HCT116 (cell line): ENCODE measurements at regions not wholly inside any gene's neighbourhood (a gene's known extent, or its start where the extent isn't known, plus 50 kb on each side); places are given as distances from the start of the nearest gene placed in this dataset.

Experiments
- ATAC-seq: fragments of 200-7000 bp; cut with Tn5 transposase; 2 replicates; pipeline ENCODE4 v1.9.1; 2020; ENCODE audit warnings: mild to moderate bottlenecking, moderate library complexity
- BruUV-seq: library from RNA; stranded (reverse); fragments of 400-500 nt; replicated peaks from 2 replicates; lab custom pipeline; 2021; lab: Mats Ljungman, UMichigan
- CTCF ChIA-PET: fragments of 300-600 bp; sonication (Branson Sonifier 250); formaldehyde crosslinking; loops from one replicate; lab custom pipeline; 2021; ENCODE audit warnings: antibody characterized with exemption; lab: Charles Lee
- POLR2A ChIA-PET: fragments of 300-600, 350-600 bp; sonication (Branson Sonifier 250); formaldehyde crosslinking; loops from one replicate; lab custom pipeline; 2021; ENCODE audit warnings: antibody characterized with exemption; lab: Charles Lee
- RAD21 ChIA-PET, 2 experiments: fragments of 300-600 bp; sonication (Branson Sonifier 250); formaldehyde crosslinking; loops; one replicate each; lab custom pipeline; 2023; ENCODE audit warnings: low total read pairs in 2 of 2; ENCODE audit not compliant: uncharacterized antibody in 2 of 2, unreplicated experiment in 2 of 2, low non-redundant PET in 1 of 2; lab: Charles Lee
- DNase-seq: peaks from one replicate; pipeline ENCODE4 v3.0.0-alpha.2; 2010; ENCODE audit warnings: low read depth, low spot score
- H2AFZ ChIP-seq: fragments of 200-600 bp; shearing (Covaris generic), sonication (generic); 2 replicates; pipeline ENCODE4 v1.6.1; 2017; ENCODE audit warnings: low read depth, mixed run types, mixed read lengths, antibody characterized with exemption, low read length; ENCODE audit not compliant: poor library complexity, severe bottlenecking
- H3K27ac ChIP-seq: 2 replicates; pipeline ENCODE4 v1.5.1; 2012; ENCODE audit warnings: low read depth, low read length
- H3K27me3 ChIP-seq: fragments of 200-600 bp; sonication (generic); 2 replicates; pipeline ENCODE4 v1.6.1; 2016; ENCODE audit warnings: mixed run types, low read length, mixed read lengths; ENCODE audit not compliant: insufficient read depth
- H3K36me3 ChIP-seq, 2 experiments: fragments of 200-500 bp in 1 of 2; fragments of 200-600 bp in 1 of 2; sonication (Bioruptor generic) in 1 of 2; sonication (generic) in 1 of 2; 2 replicates each; pipeline versions ENCODE4 v1.5.1 to v1.6.1; 2014 to 2016; ENCODE audit warnings: low read length in 2 of 2, inconsistent platforms in 1 of 2, mixed read lengths in 1 of 2, mixed run types in 1 of 2; ENCODE audit not compliant: insufficient read depth in 2 of 2, control insufficient read depth in 1 of 2
- H3K4me1 ChIP-seq, 2 experiments: fragments of 200-600 bp in 1 of 2; sonication (generic) in 1 of 2; 2 replicates each; pipeline versions ENCODE4 v1.5.1 to v1.6.1; 2012 to 2017; ENCODE audit warnings: low read length in 2 of 2, inconsistent platforms in 1 of 2, mild to moderate bottlenecking in 1 of 2, mixed read lengths in 1 of 2, mixed run types in 1 of 2, moderate library complexity in 1 of 2; ENCODE audit not compliant: insufficient read depth in 2 of 2, control insufficient read depth in 1 of 2
- H3K4me2 ChIP-seq: fragments of 200-600 bp; sonication (generic); 2 replicates; pipeline ENCODE4 v1.6.1; 2017; ENCODE audit warnings: mixed run types, low read length, mixed read lengths
- H3K4me3 ChIP-seq, 2 experiments: fragments of 200-600 bp in 1 of 2; sonication (generic) in 1 of 2; replicated peaks in 1 of 2; 2 replicates each; pipeline ENCODE4 v1.5.1; 2011 to 2016; ENCODE audit warnings: low read length in 2 of 2, control low read depth in 1 of 2, low read depth in 1 of 2, mild to moderate bottlenecking in 1 of 2, mixed read lengths in 1 of 2, mixed run types in 1 of 2
- H3K79me2 ChIP-seq: fragments of 200-600 bp; sonication (generic); 2 replicates; pipeline ENCODE4 v1.6.1; 2017; ENCODE audit warnings: mild to moderate bottlenecking, mixed run types, low read length, moderate library complexity, mixed read lengths; ENCODE audit not compliant: insufficient read depth
- H3K9ac ChIP-seq: fragments of 200-600 bp; sonication (generic); 2 replicates; pipeline ENCODE4 v1.6.1; 2016; ENCODE audit warnings: low read length, mixed read lengths
- H3K9me2 ChIP-seq: fragments of 200-600 bp; sonication (generic), shearing (Covaris generic); 2 replicates; pipeline ENCODE4 v1.6.1; 2017; ENCODE audit warnings: mixed run types, mild to moderate bottlenecking, moderate library complexity; ENCODE audit not compliant: insufficient read depth
- H3K9me3 ChIP-seq, 2 experiments: fragments of 200-500 bp in 1 of 2; fragments of 200-600 bp in 1 of 2; sonication (Bioruptor generic) in 1 of 2; sonication (generic) in 1 of 2; 2 replicates each; pipeline ENCODE4 v1.6.1; 2014 to 2017; ENCODE audit warnings: low read length in 2 of 2, mixed read lengths in 2 of 2, inconsistent platforms in 1 of 2, low read depth in 1 of 2, mild to moderate bottlenecking in 1 of 2, mixed run types in 1 of 2, moderate library complexity in 1 of 2; ENCODE audit not compliant: control insufficient read depth in 1 of 2, insufficient read depth in 1 of 2
- H4K20me1 ChIP-seq: fragments of 200-600 bp; sonication (generic), shearing (Covaris generic); 2 replicates; pipeline ENCODE4 v1.6.1; 2017; ENCODE audit warnings: mixed run types, mild to moderate bottlenecking, moderate library complexity; ENCODE audit not compliant: insufficient read depth
- ATF3 ChIP-seq: IDR thresholded peaks from 2 replicates; pipeline ENCODE4 v1.6.1; 2012
- CBX3 ChIP-seq: IDR thresholded peaks from 2 replicates; pipeline ENCODE4 v1.6.1; 2012; ENCODE audit warnings: low read depth
- CEBPB ChIP-seq: IDR thresholded peaks from 2 replicates; pipeline ENCODE4 v1.6.1; 2012; ENCODE audit warnings: low read depth
- EGR1 ChIP-seq: IDR thresholded peaks from 2 replicates; pipeline ENCODE4 v1.6.1; 2012; ENCODE audit warnings: low read depth
- ELF1 ChIP-seq: IDR thresholded peaks from 2 replicates; pipeline ENCODE4 v1.6.1; 2012; ENCODE audit warnings: low read depth, borderline replicate concordance
- EZH2 ChIP-seq: fragments of 200-600 bp; sonication (generic); IDR thresholded peaks from 2 replicates; pipeline ENCODE4 v1.6.1; 2017; ENCODE audit warnings: antibody characterized with exemption, mixed run types
- EZH2phosphoT487 ChIP-seq: fragments of 200-600 bp; IDR thresholded peaks from 2 replicates; pipeline ENCODE4 v1.6.1; 2018; ENCODE audit warnings: antibody characterized with exemption, borderline replicate concordance
- FOSL1 ChIP-seq: IDR thresholded peaks from 2 replicates; pipeline ENCODE4 v1.6.1; 2012; ENCODE audit warnings: low read depth
- MAX ChIP-seq: IDR thresholded peaks from 2 replicates; pipeline ENCODE4 v1.6.1; 2012
- POLR2AphosphoS5 ChIP-seq: IDR thresholded peaks from 2 replicates; pipeline ENCODE4 v1.6.1; 2011; ENCODE audit warnings: mild to moderate bottlenecking, low read depth, low read length, moderate library complexity
- RAD21 ChIP-seq: IDR thresholded peaks from 2 replicates; pipeline ENCODE4 v1.6.1; 2012; ENCODE audit warnings: low read depth, mild to moderate bottlenecking
- SIN3A ChIP-seq: IDR thresholded peaks from 2 replicates; pipeline ENCODE4 v1.6.1; 2012; ENCODE audit warnings: low read depth
- SP1 ChIP-seq: IDR thresholded peaks from 2 replicates; pipeline ENCODE4 v1.6.1; 2012; ENCODE audit warnings: low read depth
- SRF ChIP-seq: IDR thresholded peaks from 2 replicates; pipeline ENCODE4 v1.6.1; 2012; ENCODE audit warnings: low read depth
- YY1 ChIP-seq: IDR thresholded peaks from 2 replicates; pipeline ENCODE4 v1.6.1; 2011; ENCODE audit warnings: low read length, low read depth, moderate library complexity, mild to moderate bottlenecking; ENCODE audit not compliant: insufficient replicate concordance; ENCODE audit errors: extremely low read depth
- ZBTB33 ChIP-seq: IDR thresholded peaks from 2 replicates; pipeline ENCODE4 v1.6.1; 2011; ENCODE audit warnings: mild to moderate bottlenecking, low read length, moderate library complexity; ENCODE audit not compliant: insufficient replicate concordance; ENCODE audit errors: extremely low read depth
- ZFX ChIP-seq: fragments of 450-650 bp; IDR thresholded peaks from 2 replicates; pipeline ENCODE4 v1.6.1; 2017
- intact Hi-C: fragments of 100-400 bp; cut with micrococcal nuclease; formaldehyde crosslinking; loops from 2 replicates; pipeline ENCODE4 v1.10.0; 2022
- TF ChIP-seq, protein P1 (sequence below), 3 experiments: fragments of 200-600 bp in 1 of 3; sonication (generic) in 1 of 3; IDR thresholded peaks in 2 of 3; conservative IDR thresholded peaks in 1 of 3; 2 replicates each; pipeline ENCODE4 v1.5.1; 2012 to 2017; ENCODE audit warnings: low read depth in 2 of 3, low read length in 2 of 3, antibody characterized with exemption in 1 of 3, borderline replicate concordance in 1 of 3, control low read depth in 1 of 3, mild to moderate bottlenecking in 1 of 3, mixed read lengths in 1 of 3, mixed run types in 1 of 3, moderate library complexity in 1 of 3; ENCODE audit not compliant: insufficient read depth in 1 of 3

- Histone ChIP-seq H3K9me3 (peaks cover 0 to 8% of the 10 kb centered on the region in 2 experiments; a peak in 1 of 4 replicates), H3K4me3 (no peak overlapping the region)
- ATAC-seq (no peak), DNase-seq (no peak)
- POLR2A ChIA-PET = no interaction called here
- no peak for TF ChIP-seq SP1
- TF ChIP-seq EZH2 = no peak
- no peak for TF ChIP-seq EGR1
- no peak for TF ChIP-seq ZBTB33
- no peak for TF ChIP-seq YY1
- TF ChIP-seq POLR2AphosphoS5 = no peak
- TF ChIP-seq ATF3 = no peak
- no peak for TF ChIP-seq ELF1
- no peak for TF ChIP-seq EZH2phosphoT487
- no peak for TF ChIP-seq CEBPB
- no peak for TF ChIP-seq SIN3A
- no peak for TF ChIP-seq SRF
- no peak for TF ChIP-seq CBX3
- TF ChIP-seq ZFX = no peak
- TF ChIP-seq FOSL1 = no peak
- TF ChIP-seq, protein P1, sequence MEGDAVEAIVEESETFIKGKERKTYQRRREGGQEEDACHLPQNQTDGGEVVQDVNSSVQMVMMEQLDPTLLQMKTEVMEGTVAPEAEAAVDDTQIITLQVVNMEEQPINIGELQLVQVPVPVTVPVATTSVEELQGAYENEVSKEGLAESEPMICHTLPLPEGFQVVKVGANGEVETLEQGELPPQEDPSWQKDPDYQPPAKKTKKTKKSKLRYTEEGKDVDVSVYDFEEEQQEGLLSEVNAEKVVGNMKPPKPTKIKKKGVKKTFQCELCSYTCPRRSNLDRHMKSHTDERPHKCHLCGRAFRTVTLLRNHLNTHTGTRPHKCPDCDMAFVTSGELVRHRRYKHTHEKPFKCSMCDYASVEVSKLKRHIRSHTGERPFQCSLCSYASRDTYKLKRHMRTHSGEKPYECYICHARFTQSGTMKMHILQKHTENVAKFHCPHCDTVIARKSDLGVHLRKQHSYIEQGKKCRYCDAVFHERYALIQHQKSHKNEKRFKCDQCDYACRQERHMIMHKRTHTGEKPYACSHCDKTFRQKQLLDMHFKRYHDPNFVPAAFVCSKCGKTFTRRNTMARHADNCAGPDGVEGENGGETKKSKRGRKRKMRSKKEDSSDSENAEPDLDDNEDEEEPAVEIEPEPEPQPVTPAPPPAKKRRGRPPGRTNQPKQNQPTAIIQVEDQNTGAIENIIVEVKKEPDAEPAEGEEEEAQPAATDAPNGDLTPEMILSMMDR (IDR thresholded peaks at IDR 0.05 in 2 of 3, conservative IDR thresholded peaks at IDR 0.05 in 1 of 3; ENCODE audit: borderline replicate concordance in 1 of 3, insufficient read depth in 1 of 3, low read depth in 2 of 3, low read length in 2 of 3) = no peak
- TF ChIP-seq RAD21 = no peak
- no peak for TF ChIP-seq MAX
- TF ChIP-seq, all 23 proteins: peak for 0
- BruUV-seq = no TSS peak
- Histone ChIP-seq H3K27me3 (no peaks in the 10 kb centered on the region), H2AFZ (no peak overlapping the region), H3K9ac (no peak overlapping the region), H3K9me2 (no peaks in the 10 kb centered on the region), H4K20me1 (no peaks in the 10 kb centered on the region), H3K27ac (no peak overlapping the region), H3K4me1 (no peaks in the 10 kb centered on the region), H3K4me2 (no peak overlapping the region), H3K36me3 (no peaks in the 10 kb centered on the region), H3K79me2 (no peaks in the 10 kb centered on the region)
- ChIA-PET RAD21 (no interaction called here), CTCF (no interaction called here)
- intact Hi-C loops = no loop called here
Measured at GRCh38 chr6:137962725-137963124, 95.7 kb downstream of the TNFAIP3 start.
